Cardiac fibroblast (primary cell): ENCODE measurements at regions not wholly inside any gene's neighbourhood (a gene's known extent, or its start where the extent isn't known, plus 50 kb on each side); places are given as distances from the start of the nearest gene placed in this dataset.

ENCODE experiments used
- DNase-seq, 2 donors: peaks; one replicate each; pipeline versions ENCODE4 v3.0.0 to v3.0.0-alpha.2; 2010; ENCODE audit warnings: low read depth in 2 of 2
- H3K4me3 ChIP-seq, 2 donors: replicated peaks in 1 of 2; 1 replicate in 1 of 2; 2 replicates in 1 of 2; pipeline ENCODE4 v1.5.1; 2011; ENCODE audit warnings: low read depth in 2 of 2, low read length in 2 of 2, mild to moderate bottlenecking in 2 of 2, moderate library complexity in 1 of 2
- CTCF ChIP-seq: IDR thresholded peaks from one replicate; pipeline ENCODE4 v1.5.1; 2011; ENCODE audit warnings: low read depth, mild to moderate bottlenecking, low read length, inconsistent platforms

GRCh38 chrX:142742581-142742980 lies 283.1 kb upstream of the SPANXN4 start:
- TF ChIP-seq CTCF = no peak
- DNase-seq = no peak
- no peak overlapping the region for H3K4me3 ChIP-seq

GRCh38 chrX:142733327-142733726 lies 292.4 kb upstream of the SPANXN4 start:
- no peak for DNase-seq
- H3K4me3 ChIP-seq = no peak overlapping the region
- TF ChIP-seq CTCF = no peak

- peak in 1 of 2 donors; percentile 0 for DNase-seq
- H3K4me3 ChIP-seq = no peak overlapping the region
- no peak for TF ChIP-seq CTCF
Measured at GRCh38 chrX:142711796-142712290, 313.9 kb upstream of the SPANXN4 start.

GRCh38 chrX:142702749-142703148 lies 323.0 kb upstream of the SPANXN4 start:
- no peak for DNase-seq
- no peak overlapping the region for H3K4me3 ChIP-seq
- no peak for TF ChIP-seq CTCF

GRCh38 chrX:142688256-142688655 lies 337.5 kb upstream of the SPANXN4 start:
- no peak for DNase-seq
- no peak for TF ChIP-seq CTCF
- H3K4me3 ChIP-seq = no peak overlapping the region

- no peak for TF ChIP-seq CTCF
- DNase-seq = no peak
- no peak overlapping the region for H3K4me3 ChIP-seq
Measured at GRCh38 chrX:142686653-142687283, 339.0 kb upstream of the SPANXN4 start.

- no peak overlapping the region for H3K4me3 ChIP-seq
- DNase-seq = no peak
- no peak for TF ChIP-seq CTCF
Measured at GRCh38 chrX:142686206-142686605, 339.5 kb upstream of the SPANXN4 start.
